HG02798 (cell line): ENCODE measurements at regions not wholly inside any gene's neighbourhood (a gene's known extent, or its start where the extent isn't known, plus 50 kb on each side); places are given as distances from the start of the nearest gene placed in this dataset.
"Not testable (repeated sequence)": the region's sequence is repeated elsewhere in the genome, so short reads cannot be mapped to it uniquely, and the experiment has no call there.

Experiments used
- ATAC-seq: cut with Tn5 transposase; IDR thresholded peaks from one replicate; pipeline ENCODE4 v1.9.1; 2021; ENCODE audit warnings: mild to moderate bottlenecking; ENCODE audit not compliant: unreplicated experiment, poor library complexity

DNA sequence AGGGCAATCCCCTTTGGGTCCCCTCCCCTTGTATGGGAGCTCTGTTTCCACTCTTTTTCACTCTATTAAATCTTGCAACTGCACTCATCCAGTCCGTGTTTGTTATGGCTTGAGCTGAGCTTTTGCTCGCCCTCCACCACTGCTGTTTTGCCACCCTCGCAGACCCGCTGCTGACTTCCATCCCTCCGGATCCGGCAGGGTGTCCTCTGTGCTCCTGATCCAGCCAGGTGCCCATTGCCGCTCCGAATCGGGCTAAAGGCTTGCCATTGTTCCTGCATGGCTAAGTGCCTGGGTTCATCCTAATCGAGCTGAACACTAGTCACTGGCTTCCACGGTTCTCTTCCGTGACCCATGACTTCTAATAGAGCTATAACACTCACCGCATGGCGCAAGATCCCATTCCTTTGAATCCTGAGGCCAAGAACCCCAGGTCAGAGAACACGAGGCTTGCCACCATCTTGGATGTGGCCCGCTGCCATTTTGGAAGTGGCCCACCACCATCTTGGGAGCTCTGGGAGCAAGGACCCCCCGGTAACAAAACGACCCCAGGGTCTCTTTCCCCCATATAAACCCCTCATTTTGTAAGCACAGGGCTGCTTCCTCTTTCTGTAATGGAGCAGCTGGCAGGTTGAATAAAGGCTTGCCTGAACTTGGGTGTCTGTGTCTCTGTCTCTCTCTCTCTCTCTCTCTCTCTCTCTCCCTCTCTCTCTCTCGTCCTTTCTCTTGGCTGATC, 1166.2 kb downstream of the TAF11L14 start:
- ATAC-seq, result no peak

DNA sequence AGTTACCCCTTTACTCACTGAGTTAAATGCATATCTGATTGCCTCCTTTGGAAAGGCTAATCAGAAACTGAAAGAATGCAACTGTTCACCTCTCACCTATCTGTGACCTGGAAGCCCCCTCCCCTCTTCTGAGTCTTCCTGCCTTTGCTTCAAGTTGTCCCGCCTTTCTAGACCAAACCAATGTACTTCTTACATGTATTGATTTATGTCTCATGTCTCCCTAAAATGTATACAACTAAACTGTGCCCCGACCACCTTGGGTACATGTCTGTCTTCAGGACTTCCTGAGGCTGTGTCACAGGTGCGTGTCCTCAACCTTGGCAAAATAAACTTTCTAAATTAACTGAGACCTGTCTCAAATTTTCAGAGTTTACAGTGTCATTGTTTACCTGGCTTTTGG, 1167.2 kb downstream of the TAF11L14 start:
- ATAC-seq, result not testable (repeated sequence)

DNA sequence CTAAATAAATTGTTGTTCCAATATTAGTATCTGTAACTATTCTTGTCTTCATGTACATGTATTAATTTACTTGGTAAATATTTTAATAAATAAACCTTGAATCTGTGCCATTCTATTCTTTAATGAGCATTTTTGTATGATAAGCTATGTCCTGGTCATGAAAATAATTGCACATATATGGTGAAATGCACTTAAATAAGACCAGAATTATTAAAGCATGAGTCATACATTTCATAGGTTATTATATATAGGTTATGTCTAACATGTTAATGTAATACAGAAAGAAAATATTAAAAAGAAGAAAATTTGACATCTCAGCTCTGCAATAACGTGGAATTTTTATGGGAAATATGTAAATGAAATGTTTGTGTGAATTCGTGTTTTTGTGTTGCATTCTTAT, 1168.1 kb downstream of the TAF11L14 start:
- no peak for ATAC-seq

DNA sequence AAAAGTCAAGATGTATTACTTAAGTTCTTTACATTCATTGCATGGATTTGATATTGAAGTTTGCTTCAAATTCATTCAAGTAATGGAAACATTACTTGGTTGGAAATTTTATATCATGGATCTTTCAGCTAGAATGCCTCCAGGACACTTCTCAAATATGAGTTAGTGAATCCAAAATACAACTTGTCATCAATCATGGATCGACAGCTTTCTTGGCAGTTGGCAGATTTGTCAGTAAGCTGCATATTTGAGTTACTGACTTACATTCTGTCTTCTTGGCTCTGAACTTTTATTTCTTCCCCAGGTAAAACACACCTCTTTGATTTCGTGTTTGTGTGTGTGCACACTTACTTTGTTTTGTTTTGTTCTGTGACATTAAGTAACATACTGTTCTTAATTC, 1171.1 kb downstream of the TAF11L14 start:
- ATAC-seq, result no peak

DNA sequence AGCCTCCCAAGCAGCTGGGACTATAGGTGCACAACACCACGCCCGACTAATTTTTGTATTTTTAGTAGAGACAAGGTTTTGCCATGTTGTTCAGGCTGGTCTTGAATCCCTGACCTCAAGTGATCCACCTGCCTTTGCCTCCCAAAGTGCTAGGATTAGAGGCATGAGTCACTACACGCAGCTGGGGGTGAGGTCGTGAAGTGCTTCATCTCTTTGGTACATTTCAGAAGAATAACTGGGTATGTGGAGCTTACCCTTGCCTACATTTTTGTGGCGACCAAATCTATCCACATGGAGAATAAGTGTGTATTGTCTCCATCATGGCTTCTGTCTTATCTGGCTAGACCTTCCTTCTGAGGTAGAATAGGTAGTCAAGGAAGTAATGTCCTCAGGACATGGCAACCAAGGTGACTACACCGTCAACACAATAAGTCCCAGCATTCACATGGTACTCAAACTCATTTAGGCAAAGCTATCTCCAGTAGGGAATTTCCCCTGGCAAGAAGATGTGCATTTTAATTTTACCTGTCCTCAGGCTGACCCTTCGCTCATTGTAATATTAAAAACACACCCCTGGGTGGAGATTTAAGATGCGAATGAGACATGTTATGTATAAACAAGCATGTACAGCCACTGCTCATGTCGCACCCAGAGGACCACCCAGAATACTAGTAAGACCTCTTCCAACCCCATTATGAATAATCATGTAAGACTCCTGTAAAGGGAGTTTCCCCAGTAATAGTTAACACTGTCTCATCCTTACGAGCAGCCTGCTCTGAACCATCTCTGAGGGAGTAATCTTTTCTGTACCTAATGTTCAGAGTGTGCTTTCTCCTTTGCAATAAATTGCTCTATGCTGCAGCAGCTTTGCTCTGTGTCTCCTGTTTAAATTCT, 1173.2 kb downstream of the TAF11L14 start:
- peak; percentile 38 for ATAC-seq

DNA sequence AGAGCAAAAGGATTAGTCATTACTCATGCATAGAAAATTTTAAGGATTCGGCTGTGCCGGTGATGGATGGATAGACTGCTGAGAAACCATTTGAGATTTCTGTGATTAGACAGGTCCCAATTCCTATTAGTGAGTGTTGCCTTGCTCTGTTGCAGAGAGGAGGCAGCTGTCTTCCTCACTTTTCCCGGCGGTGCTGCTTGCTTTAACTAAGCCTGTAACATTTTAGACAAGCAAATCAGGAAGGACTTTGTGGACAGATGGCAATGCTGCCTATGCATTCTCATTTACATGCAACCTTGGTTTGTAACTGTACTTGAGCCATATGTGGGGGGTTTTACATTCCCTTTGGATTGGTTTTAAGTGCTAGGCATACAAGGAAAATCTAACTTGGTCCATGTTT, 1176.3 kb downstream of the CDH18 start:
- ATAC-seq, result no peak

DNA sequence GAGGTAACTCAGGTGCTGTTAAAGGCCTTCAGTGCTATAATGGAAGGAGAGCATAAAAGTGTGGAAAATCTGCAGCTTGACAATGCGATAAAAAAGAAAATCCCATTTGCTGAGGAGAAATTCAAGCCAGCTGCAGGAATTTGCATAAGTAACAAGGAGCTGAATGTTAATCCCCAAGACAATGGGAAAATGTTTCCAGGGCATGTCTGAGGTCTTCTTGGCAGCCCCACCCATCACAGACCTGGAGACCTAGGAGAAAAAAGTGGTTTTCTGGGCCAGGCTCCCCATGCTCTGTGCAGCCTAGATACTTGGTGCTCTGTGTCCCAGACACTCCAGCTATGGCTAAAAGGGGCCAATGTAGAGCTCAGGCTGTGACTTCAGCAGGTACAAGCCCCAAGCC, 1159.6 kb downstream of the CDH18 start:
- ATAC-seq, result no peak

DNA sequence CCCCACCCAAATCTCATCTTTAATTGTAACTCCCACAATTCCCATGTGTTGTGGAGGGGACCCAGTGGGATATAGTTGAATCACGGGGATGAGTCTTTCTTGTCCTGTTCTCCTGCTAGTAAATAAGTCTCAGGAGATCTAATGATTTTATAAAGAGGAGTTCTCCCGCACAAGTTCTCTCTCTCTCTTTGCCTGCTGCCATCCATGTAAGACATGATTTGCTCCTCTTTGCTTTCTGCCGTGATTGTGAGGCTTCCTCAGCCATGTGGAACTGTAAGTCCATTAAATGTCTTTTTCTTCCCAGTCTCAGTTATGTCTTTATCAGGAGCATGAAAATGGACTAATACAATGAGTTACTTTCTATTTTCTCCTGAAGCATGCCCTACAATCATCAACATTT, 1158.5 kb downstream of the CDH18 start:
- no peak for ATAC-seq

DNA sequence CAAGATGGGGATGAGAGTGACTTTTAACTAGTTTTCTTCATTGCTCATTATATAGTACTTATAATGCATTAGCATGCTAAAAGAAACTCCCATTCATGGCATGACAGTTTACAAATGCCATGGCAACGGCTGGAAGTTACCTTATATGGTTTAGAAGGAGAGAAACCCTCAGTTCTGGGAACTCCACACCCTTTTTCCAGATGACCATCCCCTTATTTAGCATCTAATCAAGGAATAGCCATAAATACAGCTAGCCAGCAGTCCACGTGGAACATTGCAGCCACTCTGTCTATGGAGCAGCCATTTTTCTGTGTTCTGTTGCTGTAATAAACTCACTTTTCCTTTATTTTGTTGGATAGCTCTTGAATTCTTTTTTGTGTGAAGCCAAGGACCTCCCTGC, 1137.8 kb downstream of the CDH18 start:
- no peak for ATAC-seq

DNA sequence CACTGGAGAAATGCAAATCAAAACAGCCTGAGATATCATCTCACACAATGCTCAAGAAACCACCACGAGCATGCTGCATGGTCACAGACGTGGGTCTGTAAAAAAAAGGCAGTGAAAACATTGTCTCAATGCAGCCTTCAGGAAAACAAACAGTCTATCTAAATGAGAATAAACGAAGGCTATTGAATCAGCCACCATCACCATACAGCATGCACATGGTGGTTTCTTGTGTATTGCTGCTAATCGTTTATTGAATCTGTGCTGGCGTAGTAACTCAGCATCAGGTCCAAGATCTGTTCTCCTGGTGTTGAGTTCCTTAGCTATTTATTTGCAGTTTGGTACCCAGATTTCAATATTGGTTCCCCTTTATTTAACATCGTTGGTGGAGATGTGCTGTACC, 1115.0 kb downstream of the CDH18 start:
- ATAC-seq, result no peak

DNA sequence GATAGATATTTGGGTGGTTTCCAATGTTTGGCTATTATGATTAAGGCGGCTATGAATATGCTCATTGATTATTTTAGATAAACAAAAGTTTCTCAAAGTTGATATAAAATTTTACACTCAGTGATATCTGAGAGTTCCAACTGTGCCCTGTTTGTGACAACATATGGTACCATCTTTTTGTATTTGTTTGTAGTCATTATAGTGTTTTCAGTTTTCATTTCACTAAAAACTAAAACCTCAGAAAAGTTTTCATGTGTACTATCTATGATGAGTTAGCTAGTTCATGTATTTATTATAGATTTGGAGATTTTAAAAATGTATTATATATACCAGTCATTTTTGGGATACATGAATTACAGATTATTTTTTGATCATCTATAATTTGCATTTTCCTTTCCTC, 1111.4 kb downstream of the CDH18 start:
- no peak for ATAC-seq

DNA sequence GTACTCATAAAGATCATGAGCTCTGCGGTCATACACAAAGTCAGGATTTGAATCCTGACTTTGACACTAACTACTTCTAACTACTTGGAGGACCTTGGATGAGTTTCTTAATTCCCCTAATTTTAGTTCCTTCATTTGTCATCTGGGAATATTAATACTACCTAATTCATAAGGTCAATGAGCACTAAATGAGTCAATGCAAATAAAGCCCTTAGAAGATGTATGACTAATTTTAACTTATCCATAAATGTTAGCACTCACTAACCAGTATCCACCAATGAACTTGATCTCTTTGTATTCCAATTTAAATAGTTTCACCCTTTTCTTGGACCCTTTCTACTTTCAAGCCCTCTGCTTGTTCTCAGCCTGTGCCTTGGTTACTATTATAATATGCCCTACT, 1106.4 kb downstream of the CDH18 start:
- no peak for ATAC-seq

DNA sequence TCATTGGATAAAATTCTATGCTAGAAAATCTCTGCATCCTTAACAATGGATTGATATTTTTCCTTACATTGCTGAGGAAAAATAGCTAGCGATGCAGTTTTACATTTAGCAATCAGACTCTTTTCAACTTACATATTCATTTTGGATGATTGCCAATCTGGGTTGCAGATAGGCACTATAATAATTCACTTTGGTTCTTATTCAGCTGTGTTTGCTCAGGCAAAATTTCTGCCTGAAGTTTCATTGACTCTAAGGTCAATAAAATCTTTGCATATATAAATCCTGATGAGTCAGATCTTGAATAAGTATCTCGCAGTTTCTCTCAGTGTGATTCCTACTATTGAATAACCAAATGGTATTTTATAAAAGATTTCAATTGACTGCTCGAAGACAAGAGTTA, 1105.8 kb downstream of the CDH18 start:
- ATAC-seq, result no peak

DNA sequence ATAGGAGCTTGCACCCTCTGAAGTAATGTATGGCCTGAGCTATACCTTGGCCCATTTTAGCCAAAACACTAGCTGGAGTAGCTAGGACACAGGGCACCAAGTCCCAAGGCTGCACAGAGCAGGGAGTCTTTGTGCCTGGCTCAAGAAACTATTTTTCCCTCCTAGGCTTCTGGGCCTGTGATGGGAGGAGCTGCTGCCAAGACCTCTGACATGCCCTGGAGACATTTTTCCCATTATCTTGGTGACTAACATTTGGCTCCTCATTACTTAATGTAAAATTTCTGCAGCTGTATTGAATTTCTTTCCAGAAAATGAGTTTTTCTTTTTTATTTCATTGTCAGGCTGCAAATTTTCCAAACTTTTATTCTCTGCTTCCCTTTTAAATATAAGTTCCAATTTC, 1099.2 kb downstream of the CDH18 start:
- ATAC-seq, result no peak

DNA sequence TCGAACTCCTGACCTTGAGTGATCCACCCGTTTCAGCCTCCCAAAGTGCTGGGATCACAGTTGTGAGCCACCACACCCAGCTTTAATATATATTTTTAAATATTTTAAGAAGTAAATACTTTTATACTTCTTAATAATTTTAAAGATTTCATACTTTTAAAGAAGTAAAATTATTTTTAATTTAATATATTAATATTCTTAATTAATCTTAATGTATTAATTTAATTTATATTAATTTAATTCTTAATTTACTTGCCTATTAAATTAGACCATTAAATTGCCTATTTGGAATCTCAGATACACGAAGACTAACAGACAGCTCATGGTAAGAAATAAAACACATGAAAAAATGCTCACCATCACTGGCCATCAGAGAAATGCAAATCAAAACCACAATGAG, 1087.4 kb downstream of the CDH18 start:
- no peak for ATAC-seq

DNA sequence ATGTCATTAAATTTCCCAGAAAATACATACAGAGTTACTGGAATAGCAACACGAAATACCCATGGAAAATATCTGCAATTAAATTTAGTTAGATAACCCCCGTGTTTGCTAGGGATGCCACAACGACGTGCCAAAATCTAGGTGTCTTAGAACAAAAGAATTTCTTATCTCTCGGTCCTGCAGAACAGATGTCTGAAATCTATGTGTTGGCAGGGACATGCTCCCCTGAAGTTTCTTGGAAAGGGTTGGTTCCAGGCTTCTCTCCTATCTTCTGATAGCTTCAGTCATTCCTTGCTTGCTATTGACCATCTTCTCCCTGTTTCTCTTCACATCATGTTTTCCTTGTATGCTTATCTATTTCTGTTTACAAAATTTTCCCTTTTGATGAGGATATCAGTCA, 1067.0 kb downstream of the CDH18 start:
- ATAC-seq, result no peak

DNA sequence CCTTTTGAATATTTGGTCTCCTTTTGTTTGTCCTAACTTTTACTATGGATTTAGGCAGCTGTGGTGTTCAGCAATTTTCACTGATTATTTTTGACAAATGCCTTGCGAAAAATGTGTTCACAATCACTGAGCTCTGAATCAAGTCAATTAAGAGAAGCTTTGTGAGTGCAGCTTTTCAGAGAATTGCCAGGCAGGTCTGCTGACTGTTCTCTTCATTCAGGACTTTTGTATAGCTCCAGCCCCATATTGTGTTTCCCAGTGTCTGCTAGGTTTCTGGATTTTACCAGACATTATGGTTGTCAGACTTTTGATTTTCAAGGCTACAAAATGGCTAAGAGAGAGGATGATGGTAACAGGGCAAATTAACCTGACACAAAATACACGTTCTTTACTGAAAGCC, 1055.9 kb downstream of the CDH18 start:
- no peak for ATAC-seq

DNA sequence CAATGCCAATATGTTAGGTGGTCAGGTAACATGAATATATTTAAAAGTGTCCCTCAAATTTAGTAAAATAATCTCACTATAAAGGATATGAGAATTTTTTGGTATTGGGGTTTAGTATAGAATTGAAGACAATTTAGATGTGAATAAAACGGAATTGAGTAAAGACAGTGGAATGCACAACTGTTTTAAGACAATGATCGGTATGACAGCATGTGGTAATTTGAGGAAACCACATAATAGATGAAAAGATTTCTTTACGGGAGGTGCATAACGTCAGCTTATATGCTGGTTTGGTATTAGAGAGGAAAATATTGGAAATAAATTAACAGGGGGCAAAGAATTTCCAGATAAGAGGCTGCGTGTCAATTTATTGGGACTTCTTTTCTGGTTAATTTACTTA, 1043.2 kb downstream of the CDH18 start:
- ATAC-seq, result no peak

DNA sequence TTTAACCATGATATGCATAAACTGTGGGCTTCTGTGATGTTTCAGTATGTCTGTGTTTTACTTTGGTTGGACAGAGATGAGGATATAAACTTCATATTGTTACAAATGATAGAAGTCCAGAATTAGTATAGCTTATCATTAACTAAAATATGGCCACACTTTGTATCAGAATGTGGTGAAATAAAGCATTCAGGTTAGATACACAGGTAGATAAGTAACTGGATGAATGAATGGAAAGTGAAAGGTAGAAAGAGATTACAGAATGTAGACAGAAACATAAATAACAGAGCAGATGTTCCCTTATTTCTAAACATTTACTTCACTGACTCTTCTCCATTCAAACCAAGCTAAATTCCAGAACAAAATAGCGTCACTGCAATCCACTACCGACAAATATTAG, 1033.8 kb downstream of the CDH18 start:
- ATAC-seq, result no peak

DNA sequence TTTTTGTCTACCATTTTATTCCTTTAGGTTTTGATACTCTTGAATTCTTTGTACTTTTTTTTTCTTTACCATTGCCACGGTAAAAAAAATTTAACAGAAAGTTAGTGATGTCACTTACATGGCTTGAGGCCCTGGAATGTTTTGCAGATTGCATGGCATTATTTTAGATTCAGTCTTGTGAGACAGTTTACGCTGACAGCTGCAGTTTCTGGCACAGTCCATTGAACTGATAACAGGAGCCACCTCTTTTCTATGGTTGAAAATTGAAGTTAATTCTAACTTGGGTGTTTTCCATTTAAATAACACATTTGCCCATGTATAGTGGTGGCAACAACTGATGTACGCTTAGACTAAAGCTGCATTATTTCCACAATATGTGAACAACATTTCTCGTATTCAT, 1028.5 kb downstream of the CDH18 start:
- no peak for ATAC-seq

DNA sequence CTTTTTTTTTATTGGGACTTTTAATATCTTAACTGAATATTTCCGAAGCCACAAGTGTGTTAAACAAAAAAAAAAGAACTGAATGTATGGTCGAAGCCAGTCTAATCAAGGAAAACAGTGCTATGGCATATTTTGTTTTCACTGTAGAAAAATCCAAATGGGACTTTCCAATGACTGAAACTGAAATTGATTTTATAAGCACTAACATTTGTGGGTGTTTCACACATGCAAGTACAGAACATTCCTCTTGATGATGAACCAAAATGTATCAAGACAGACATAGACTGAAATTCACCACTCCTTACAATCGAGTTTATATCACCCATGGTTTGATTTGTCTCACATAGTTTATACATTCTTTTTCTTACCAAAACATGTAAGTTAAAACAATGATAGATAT, 1026.8 kb downstream of the CDH18 start:
- ATAC-seq, result no peak

DNA sequence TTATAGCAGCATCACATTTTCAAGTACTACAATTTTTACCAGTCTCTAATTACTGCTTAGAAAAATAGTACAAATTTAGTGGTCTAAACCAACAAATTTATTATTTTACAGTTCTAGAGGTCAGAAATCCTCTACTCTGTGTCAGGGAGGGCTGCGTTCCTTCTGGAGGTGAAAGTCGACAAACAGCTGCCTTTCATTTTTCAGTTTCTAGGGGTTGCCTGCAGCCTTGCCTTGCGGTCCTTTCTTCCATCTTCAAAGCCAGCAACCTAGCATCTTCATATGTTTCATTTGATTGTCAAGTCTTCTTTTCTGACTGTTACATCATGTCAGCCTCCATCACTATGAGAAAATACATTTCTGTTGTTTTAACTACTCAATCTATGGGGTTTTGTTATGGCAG, 1022.1 kb downstream of the CDH18 start:
- ATAC-seq, result no peak
